HG03280 (cell line): ENCODE measurements at regions not wholly inside any gene's neighbourhood (a gene's known extent, or its start where the extent isn't known, plus 50 kb on each side); places are given as distances from the start of the nearest gene placed in this dataset.
A peak's percentile ranks its signal among the peaks of the same experiment; 100 is the strongest.

Experiments used
- ATAC-seq: cut with Tn5 transposase; IDR thresholded peaks from one replicate; pipeline ENCODE4 v1.9.1; 2021; ENCODE audit warnings: mild to moderate bottlenecking, moderate library complexity; ENCODE audit not compliant: unreplicated experiment

DNA sequence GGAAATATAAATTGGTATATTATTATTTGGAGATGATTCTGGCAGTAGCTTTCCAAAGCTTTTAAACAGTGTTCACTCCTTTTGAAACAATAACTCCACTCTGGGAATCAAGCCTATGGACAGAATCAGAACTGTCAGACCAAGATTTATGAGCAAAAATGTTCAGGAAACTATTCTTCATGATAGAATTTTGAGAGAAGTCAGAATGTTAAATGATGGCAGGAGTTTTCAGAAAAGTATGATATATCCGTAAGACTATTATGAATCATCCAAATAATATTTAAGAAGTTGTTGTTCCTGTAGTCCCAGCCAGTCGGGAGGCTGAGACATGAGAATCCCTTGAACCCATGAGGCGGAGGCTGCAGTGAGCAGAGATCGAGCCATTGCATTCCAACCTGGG is 50.5 kb upstream of the ADGRG2 start:
- no peak for ATAC-seq

DNA sequence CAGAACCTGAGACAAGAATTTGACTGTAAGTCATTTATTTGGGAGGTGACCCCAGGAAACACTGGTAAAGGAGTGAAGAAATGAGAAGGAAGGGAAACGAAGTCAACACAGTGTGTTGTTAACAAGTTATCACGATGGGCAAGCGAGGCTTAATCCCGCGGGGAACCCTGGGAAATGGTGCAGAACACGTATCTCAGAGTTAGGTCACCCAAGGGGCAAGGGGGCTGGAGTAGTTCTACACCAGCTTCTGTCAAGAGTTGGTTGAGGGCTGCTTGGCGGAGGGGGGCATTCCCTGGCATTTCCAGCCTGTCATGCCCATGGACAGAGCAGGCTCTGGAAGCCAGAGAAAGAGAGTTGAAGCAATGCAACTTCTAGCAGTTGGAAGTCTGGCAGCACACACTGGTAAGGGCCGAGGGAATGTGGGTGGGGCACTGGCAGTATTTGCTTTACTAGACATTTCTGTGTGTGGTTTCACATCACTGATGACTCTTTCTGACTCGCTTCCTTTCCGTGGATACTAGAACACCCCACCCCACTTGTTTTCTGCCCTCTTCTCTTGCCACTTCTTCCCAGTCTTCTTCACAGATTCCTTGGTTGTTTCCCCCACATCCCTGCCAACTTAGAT is 52.2 kb upstream of the ADGRG2 start:
- no peak for ATAC-seq

DNA sequence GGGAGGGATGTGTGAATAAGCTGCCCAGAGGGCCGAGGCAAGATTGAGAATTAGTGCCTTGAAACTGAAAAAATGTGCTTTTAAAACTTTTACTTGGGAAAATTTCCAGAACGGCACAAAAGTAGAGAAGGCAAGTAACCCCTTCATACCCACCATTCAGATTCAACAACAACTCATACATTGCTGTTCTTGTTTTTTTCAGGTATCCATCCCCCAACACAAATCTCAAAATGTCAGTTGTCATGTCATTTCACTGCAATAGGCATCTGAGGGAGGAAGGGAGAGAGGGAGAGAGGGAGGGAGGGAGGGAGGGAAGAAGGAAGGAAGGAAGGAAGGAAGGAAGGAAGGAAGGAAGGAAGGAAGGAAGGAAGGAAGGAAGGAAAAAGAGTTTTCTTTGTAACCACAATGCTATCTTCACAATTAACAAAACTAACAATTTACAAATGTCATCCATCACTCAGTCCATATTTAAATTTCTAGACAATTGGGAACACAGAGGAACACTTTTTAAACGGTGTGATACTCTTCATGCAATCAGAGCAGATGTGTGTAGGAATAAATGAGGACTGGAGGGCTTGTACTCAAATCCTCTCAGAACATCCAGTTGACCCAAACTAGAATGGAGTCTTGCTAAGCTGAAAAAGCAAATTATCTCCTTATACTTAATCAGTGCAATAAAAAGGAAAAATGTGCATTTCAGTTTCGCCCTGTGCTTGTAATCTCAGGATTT is 54.8 kb upstream of the ADGRG2 start:
- no peak for ATAC-seq

DNA sequence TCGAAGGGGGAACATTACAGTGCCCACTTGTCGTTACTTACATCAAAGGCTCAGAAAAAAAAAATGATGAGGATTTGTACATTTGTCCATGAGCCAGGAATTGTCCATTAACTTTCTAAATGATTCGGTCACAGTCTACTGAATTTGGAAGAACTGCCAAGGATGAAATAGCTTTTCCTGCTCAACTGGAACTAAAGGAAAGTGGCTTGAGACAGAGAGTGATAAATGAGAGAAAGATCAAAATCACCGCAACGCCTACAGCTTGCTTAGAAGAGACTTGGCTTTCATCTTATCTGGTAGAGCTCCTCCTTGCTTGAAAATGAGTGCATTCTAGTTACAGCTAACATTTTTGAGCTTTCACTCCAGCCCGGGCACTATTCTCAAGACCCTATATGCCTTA is 55.5 kb upstream of the ADGRG2 start:
- ATAC-seq, result no peak

DNA sequence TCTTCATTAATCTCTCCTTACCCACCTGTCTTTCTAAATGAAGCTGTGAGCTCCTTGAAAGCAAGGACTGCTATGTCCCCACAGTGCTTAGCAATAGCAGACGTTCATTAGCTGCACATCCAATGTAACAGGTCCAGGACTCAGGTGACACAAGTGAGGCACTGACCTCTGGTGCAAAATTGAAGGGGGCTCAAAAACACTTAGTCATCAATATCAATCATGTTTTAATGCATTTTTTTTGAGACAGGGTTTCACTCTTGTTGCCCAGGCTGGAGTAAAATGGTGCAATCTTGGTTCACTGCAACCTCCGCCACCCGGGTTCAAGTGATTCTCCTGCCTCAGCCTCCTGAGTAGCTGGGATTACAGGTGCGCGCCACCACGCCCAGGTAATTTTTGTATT is 56.1 kb upstream of the ADGRG2 start:
- ATAC-seq, result no peak

DNA sequence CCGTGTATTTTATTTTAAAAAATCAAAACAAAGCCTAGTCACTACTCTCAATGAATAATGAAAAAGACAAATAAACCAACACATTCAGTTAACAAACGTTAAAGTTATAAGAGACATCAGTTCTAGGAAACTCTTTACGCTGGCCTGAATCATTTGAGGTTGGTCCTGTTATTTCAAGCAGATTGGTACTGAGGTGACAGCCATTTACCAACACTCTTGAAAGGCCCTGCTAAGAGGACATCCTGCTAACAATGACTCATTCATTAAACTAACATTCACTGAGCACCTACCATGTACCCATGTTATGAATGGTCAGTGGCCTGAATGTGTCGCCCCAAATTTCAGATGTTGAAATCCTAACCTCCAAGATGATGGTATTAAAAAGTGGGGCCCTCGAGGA is 57.1 kb upstream of the ADGRG2 start:
- ATAC-seq, result no peak

DNA sequence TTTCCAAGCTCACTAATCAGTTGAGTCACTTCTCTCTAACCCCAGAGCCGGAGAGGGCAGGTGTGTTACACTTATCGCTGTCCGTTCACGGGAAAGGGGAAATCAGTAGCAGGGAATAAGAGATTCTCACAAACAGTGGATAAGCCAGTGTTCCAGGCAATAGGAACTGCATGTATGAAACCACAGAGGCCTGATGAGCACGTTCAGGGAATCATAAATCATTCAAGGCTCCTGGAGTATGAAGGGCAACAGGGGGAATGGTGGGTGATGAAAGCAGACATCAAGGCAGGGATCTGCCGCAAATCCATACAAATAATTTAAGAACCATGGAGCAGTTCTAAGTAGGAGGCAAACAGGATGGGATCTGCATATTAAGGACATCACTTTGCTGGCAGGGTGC is 59.1 kb upstream of the ADGRG2 start:
- no peak for ATAC-seq

DNA sequence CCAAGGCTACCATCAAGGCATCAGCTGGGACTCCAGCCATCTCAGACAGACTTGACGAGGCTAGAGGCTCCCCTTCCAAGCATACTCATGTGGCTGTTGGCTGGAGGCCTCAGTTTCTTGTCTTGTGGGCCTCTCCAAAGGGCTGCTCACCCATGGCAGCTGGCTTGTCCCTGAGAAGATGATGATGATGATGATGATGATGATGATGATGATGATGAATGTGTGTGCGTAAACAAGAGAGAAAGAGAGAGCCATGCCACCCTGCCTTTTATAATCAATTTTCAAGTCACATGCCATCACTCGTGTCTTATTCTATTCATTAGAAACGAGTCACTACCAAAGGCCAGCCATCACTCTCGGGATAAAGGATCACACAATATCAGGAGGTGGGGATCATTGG is 60.5 kb upstream of the ADGRG2 start:
- ATAC-seq, result no peak

DNA sequence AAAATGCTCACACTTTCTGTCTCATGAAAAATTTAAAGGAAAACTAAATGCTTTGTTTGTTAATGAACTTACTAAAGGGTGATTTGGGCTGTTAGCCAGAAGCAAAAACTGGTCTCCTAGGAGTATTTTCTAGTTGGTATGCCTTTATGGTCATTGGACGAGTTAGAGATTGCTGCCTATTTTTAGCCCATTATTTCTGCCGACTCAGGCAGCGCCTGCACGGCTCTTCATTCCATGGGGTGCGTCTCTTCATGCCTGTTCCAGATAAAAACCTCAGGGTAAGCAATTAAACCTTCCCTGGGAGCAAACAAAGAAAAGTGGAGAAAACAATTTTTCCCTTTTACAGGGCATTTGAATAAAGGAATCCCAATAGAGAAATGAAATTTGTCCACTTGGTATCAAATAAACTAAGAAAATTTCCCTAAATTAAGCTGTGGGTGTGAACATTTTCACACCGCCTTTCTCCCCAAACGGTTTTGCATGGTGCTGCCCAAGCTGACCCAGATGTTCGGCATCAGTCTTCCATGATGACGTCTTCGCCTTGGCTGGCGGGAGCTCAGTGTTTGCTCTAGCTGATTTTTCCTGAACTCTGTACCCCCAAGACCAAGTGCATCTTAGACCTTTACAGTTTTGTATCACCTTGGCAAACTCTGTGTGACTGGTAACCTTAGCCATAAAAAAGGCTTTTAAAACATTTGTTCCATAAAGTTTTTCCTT is 61.7 kb upstream of the ADGRG2 start:
- ATAC-seq, result no peak

DNA sequence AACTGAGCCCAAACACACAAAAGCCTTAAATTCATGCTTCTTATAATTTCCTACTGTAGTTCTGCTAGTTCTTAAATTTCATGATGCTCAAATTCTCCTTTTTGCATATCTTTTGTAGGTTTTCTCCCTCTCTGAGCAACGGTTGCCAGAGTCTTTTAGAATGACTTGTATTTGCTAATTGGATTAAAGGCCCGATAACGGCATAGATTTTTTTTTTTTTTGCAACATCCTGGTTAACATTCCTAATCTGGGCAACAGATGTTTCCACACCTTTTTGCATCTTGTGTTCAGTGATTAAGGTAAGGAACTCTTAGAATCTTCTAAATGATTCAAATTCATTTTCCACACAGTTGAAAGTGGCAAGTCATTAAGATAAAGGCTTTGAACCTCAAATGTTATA is 66.3 kb upstream of the ADGRG2 start:
- no peak for ATAC-seq

DNA sequence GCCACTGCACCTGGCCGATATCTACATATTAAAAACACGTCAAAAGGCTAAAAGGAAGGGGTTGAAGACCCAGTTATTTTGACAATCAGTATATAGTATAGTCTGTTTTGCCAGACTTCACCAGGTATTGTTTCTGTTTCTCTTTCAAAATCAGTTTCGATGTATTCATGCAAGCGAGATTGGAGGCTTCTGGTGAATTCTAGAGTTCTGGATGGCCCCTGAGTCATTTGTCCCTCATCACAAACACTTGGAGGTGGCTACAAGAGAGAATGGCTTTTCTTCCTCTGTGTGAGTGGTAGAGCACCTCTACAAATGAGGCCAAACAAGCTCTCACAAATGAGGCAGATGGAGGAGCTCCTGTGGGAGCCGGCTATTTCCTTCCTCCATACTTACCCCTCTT is 68.6 kb upstream of the ADGRG2 start:
- no peak for ATAC-seq

DNA sequence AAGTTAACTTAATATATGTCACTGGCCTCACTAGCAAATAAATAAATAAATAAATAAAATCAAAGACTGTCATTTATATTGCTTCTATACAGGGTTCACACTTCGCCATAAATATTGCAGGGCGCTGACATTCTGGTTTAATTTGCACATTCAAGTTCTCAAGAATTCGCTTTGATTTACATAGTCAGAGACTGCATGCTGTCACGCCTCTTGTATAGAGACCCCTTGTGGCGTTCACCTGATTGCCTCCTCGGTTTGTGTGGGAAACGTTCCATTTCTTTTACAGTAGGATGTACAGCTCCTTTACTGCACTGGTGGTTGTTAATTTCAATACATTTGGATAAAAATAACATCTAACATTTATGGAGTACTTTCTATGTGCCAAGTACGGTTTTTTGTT is 71.3 kb upstream of the ADGRG2 start:
- ATAC-seq, result no peak

DNA sequence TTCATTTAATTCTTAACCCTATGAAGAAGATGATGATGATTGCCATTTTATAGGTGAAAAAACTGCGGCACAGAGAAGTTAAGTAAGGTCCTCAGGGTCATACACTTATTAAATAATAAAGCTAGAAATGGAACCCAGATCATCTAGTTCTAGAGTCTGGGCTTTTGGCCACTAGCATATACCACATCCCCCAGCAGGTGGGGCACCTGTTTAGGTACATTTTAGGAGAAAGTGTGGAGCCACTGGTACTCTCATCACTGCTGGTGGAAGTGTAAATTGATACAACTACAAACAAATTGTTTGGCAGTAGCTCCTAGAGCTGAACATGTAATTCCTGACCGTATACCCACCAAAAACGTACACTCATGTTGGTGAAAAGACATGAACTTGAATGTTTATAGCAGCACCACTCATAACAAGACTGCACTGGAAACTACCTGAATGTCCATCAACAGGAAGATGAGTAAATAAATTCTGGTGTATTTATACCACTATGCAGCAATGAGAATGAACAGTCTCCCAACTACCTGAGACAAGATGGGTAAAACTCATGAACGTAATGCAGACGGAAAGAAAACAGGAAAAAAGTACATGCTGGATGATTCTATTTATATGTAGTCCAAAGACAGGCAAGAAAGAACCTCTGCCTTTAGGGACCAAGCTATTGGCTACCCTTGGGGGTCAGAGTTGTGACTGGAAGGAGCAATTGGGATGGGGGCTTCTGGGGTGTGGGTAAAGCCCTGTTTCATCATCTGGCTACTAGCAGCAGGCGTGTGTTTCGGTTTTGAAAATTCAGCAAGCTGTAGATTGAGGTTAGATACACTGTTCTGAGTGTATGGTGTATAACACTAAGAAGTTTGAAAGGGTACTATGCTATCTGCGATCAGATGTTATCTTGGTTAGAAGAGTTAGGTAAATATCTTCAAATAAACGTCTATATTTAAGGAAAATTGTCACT is 72.3 kb upstream of the ADGRG2 start:
- peak; percentile 49 for ATAC-seq

DNA sequence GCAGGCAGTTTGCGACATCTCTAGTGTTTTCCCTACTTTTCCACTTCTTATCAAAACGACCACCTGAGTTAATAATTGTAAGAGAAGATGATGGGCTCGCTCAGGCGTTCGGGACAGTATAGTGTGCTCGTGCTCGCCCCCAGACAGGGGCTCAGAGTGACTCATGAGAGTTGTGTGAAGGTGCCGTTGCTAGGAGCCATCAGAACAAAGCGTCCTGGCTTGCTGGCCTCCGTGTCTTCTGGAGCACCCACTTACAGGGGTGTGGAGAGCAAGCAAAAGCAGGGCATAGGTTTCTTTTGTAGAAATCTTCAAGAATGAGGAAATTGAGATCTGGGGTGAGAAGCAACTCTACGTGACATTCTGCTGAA is 73.0 kb upstream of the ADGRG2 start:
- peak; percentile 62 for ATAC-seq

DNA sequence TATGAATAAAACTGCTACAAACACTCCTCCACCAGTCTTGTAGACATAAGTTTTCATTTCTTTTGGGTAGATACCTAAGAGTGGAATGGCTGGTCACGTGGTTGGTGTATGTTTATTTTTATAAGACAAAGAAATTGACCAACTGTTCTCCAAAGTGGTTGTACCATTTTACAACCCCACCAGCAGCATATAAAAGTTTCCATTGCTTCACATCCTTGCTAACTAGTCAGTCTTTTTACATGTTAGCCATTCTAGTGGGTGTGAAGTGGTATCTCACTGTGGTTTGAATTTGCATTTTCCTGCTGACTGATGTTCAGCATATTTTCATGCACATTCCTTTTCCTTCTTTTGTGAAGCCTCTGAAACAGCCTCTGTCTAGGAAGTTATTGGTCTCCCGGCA is 76.2 kb upstream of the ADGRG2 start:
- no peak for ATAC-seq

DNA sequence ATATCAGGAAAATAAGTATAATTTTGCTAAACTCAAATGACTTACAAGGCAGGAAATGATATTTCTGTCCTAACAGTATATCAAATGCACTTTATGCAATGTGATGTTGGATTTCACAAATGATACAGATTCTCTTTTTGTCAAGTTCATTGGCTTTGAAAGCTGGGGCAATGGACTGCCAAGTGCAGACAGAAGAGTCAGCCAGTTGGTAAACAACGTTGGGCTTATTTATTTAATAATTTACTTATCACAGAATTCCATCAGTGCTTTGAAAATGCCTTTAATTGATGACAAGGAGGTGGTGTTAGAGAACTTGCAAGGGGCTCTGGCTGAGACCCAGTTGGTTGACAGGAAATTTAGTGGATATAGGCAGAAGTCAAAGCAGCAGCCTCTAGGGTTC is 79.9 kb upstream of the ADGRG2 start:
- ATAC-seq, result no peak

DNA sequence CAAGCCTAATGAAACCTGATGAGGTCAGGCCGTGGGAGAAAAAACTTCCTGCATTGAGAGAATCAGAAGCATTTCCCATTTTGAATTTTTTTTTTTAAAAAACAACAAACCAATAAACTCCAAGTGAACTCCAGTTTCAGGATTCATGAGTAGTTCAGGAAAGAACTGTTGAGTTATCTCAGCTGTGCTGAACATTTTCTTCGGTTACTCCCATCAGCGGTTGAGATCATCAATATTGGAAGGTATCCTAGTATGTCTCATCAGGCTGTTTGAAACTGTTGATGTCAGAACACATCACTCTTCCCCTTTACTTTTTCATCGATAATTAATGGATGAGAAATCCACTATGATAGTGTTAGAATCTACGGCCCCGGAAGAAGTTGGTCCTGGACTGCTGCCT is 82.4 kb upstream of the ADGRG2 start:
- no peak for ATAC-seq

DNA sequence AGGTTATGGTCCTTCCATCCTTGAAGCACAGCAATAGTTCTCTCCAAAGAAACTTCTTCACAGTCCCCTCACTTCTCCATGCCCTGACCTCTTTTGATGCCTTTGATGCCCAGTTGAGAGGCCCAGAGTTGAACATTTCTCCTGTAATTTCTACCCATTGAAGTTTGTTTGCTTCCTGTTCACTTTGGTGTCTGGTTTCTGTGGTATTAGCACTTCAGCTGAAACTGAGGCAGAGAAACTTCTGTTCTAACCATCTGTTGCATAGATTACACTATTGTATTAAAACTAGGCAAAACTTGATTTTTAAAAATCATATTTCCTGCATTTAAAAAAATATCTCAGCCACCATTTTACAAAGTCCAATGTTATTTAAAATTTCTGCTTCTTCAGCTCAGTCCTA is 89.8 kb upstream of the ADGRG2 start:
- no peak for ATAC-seq

DNA sequence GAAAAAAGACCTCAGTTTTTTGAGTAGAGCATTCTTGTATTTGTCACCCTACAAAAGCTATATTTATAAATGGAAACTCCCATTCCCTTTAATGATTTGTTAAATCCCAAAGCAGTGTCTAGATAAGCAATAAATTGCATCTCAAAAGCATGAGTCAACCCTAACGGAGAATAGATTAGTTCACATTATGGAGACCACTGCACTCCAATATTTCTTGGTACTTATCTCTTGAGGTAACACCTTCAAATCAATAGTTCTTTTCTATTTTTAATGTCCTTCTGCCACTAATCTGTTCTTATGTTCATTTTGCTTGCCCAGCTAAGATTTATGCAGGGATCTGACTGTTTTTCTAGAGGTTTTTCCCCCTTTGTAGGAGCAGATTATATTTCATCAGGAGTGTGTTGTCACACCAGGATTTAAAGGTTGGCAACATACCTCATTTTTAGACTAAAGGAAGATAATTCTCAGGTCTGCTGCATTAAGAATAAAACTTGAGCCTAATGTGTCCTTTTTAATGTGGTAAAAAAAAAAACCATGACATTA is 91.4 kb upstream of the ADGRG2 start:
- no peak for ATAC-seq

DNA sequence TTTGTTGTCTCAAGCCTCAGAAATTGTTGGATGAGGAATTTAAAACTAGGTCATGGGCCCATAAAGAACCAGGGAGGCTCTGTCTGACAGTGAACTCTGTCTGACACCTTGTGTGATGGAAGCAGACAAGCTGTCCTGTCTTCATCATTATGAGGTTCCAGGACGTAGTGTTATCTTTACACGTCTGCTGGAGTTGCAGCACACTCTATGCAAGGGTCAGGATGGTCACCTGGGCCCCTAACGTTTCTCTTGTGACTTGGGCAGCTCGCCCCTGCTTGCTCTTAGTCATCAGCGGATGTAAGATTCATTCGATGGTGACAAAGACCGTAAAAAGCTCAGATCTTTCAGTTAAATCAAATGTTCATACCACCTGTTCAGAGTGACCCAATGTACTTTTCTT is 92.0 kb upstream of the ADGRG2 start:
- ATAC-seq, result no peak

DNA sequence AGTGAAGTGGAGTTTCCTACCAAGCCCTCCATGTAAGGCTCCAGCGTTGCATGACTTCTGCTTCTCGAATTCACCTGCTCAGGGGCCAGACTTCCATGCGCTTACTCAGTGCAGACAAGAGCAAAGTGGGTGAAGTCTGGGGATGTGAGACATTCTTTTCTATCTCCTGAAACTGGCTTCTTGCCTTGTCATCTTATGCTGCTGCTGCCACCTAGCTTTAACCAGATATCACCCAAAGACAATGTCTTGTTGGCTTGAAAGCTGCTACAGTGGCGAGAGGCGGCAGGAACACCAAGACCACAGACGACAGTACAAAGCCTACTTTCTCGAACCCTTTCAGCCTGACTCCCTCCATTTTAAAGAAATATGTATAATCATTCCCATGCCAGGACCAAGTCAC is 103.6 kb upstream of the ADGRG2 start:
- ATAC-seq, result no peak
